NCI-H1105 (cell line): ENCODE measurements at regions not wholly inside any gene's neighbourhood (a gene's known extent, or its start where the extent isn't known, plus 50 kb on each side); places are given as distances from the start of the nearest gene placed in this dataset.
"Not testable (repeated sequence)": the region's sequence is repeated elsewhere in the genome, so short reads cannot be mapped to it uniquely, and the experiment has no call there.

Experiments used
- DNase-seq: peaks from one replicate; lab custom pipeline; 2025; lab: John Stamatoyannopoulos, UW

GRCh38 chr15:35209838-35210237, 124.7 kb upstream of the NANOGP8 start:
- DNase-seq: no peak

- DNase-seq: no peak
These were observed 123.3 kb upstream of the NANOGP8 start for GRCh38 chr15:35208353-35208752.

- no peak for DNase-seq
These were observed 121.1 kb upstream of the NANOGP8 start for GRCh38 chr15:35206060-35206675.

DNA sequence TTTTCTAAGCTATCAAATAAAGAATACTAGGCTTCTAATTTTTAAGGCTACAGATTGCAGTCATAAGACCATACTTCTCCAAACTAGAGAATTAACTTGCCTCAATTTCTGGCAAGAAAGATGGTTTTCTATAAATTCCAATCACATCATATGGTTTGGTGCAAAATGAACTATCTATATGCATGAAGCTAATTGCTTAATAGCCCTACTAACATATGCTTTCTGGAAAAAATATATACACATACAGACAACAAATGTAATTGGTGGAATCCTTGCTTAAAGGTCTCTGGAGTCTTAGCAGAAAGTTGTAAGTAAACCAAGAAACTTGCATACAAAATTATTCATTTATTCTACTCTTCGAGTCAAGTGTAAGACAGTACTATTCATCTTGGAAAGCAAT, 113.1 kb upstream of the NANOGP8 start:
- DNase-seq: no peak

DNA sequence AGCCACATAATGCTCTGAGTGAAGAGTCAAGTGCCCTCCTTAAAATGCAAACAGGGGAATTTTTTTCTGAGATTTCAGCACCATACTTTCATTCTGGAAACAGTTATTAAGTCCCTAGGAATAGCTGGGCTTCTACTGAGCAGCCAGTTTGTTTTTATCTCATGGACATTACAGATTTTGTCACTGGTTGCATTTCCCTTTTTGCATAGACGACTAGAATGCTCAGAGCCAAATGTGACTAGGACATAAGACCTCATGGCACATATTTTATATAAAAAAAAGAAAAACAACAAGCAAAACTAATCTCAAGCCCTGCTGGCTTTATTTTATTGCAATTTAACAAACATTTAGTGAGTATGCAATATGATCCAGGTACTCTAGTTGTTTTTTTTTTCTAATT, 112.7 kb upstream of the NANOGP8 start:
- DNase-seq: no peak

GRCh38 chr15:35197306-35197705, 112.2 kb upstream of the NANOGP8 start:
- DNase-seq: no peak

DNA sequence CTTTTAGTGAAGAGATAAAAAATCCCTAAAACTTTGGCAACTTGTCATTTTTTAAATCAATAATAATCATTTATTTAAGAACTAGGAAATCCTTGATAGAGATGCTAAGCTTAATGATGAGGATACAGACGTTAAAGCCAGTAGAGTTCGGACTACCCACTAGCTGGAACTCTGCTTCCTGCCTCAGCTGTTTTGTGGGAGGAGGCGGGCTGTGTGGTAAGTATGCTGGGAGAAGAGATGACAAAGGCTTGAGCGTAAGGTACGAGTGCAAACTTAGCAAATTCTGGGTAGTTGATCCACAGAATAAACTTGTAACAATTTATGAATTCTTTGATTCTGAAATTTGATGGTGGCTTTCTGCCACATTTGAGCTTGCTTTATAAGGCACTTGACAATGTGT, 111.2 kb upstream of the NANOGP8 start:
- no peak for DNase-seq

- no peak for DNase-seq
These were observed 110.6 kb upstream of the NANOGP8 start for GRCh38 chr15:35195649-35196048.

GRCh38 chr15:35195031-35195430, 109.9 kb upstream of the NANOGP8 start:
- no peak for DNase-seq

GRCh38 chr15:35194296-35194695, 109.2 kb upstream of the NANOGP8 start:
- no peak for DNase-seq

- no peak for DNase-seq
These were observed 106.7 kb upstream of the NANOGP8 start for GRCh38 chr15:35191783-35192182.

DNA sequence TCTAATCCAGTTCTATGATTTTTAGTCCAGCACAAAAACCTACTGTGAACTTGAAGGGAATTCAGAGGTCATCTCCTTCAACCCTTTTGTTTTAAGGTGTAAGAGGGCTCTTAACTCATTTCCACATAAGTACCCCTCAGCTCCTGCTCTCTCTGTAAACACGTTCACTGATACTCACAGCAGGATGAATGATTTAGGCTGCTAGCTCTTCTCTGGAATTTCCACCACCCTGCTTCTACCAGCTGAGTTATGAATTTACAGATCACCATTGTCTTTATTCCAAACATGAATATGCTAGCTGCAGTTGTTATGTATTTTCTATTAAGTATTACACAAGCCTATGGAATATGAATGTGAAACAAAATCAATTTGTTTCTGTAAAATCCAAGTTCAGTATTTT, 101.3 kb upstream of the NANOGP8 start:
- DNase-seq: no peak

- no peak for DNase-seq
These were observed 99.6 kb upstream of the NANOGP8 start for GRCh38 chr15:35184646-35185045.

- DNase-seq: no peak
These were observed 97.9 kb upstream of the NANOGP8 start for GRCh38 chr15:35182841-35183479.

DNA sequence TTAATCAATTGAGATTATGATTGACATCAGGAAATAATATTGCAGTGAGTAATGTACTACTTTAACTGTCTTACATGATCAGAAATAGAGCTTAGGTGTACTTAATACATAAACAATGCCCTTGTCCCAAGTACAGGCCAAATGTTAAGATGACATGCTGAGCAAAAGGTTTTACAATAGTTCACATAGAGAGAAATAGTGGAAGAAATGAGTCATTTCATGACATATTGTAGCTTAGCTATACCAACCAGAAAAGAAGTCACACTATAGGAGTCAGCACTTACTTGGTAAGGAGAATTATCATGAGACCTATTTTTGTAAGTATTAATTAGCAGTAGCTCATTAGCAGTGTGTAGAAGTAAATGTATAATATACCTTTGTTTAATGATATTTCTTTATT, 96.4 kb upstream of the NANOGP8 start:
- DNase-seq: no peak

- DNase-seq: no peak
These were observed 94.6 kb upstream of the NANOGP8 start for GRCh38 chr15:35179739-35180138.

- DNase-seq: not testable (repeated sequence)
These were observed 93.1 kb upstream of the NANOGP8 start for GRCh38 chr15:35178186-35178585.

DNA sequence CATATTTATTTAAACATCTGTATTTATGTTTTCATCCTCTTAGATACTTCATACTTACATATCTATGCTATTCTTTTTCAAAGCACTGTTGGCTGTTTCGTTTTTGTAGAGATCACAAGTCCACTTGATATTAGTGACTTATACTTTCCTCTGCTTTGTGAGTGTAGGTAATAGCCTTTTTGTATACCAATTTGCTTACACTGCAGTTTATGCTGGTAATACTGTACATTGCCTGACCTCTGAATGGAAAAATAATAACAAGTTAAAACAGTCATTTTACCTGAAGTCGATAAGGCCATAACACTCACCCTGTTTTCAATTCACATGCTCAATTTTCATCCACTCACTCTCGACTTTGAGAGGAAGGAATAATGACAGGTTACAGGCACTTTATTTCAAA, 89.9 kb upstream of the NANOGP8 start:
- no peak for DNase-seq

DNA sequence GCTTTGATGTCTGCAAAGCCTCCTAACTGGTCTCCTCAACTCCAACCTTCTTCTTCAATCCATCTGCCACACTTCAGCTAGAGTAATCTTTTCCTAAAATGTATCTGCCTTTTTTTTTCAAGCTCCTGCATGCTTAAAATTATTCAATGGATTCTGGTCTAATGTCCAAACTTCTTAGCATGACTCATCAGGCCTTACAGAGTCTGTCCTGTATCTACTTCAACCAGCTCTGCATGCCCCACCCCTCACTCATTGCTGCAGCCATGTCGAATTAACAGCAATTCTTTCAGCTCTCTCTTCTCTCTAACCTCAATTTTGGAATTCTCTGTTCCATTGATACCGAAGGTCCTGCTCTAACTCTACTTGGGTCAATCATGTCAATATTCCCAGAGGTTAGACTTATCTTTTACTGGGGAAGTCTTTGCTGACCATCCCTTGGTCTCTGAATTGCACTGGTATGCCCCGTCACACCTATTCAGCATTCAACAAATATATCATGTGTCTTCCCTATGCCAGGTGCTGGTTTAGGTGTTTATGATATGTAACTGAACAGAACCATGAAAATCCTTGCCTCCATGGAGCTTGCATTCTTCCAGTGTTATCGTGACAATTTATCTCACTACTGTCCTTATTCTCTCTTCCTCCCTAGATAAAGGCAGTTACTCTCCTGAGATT, 88.5 kb upstream of the NANOGP8 start:
- no peak for DNase-seq

GRCh38 chr15:35170207-35170606, 85.1 kb upstream of the NANOGP8 start:
- no peak for DNase-seq

GRCh38 chr15:35168464-35168863, 83.4 kb upstream of the NANOGP8 start:
- DNase-seq: no peak

DNA sequence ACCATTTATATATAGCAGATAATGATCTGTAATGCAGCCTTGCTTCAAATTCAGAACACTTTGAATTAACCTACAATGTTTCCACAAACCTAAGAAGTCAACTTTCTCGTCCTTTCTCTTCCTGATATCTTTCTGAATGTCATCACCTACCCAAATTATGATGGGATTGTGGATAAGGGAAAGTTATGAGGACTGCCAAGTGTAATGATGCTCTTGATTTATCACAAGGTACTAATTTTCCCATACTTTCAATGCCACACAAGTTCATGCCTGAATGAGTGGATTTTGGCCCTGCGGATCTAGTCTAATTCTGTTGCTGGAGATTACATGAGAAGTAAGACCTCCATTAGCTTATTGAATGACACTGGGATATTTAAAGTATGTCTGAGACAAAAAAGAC, 82.6 kb upstream of the NANOGP8 start:
- DNase-seq: no peak

DNA sequence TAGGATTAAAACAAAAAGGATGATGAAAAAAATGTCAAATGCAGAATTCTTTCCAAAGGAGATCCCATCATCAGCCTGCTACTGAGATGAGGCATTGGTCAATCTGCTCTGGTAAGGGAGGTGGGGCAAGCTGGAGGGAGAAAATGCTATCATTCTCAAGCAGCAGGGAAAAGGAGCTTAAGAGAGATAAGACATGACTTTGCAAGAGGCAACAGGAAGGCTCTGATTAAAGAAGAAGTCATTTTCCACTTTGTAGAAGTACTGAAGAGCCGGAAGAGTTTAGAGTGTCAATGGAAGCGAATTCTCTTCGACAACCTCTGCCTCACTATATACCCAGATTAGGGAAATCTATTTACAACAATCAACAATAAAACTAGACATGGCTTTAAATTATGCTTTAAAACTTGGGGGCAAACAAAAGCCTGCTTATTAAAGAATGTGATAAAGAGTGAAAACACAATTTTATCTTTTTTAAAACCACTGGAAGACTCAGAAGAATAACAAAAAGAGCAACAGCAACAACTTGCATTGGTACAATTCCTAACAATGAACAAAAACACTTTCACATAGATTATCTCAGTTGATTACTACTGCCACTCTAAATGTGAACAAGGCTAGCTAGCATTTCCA, 81.8 kb upstream of the NANOGP8 start:
- DNase-seq: no peak
